ENCODE measurements at regions not wholly inside any gene's neighbourhood (a gene's known extent, or its start where the extent isn't known, plus 50 kb on each side); places are given as distances from the start of the nearest gene placed in this dataset.

GRCh38 chr6:15032015-15032414 is 213.9 kb upstream of the JARID2 start:
- intact Hi-C loops (cut with micrococcal nuclease): no loop called here
- Histone ChIP-seq H3K36me3 (ENCODE audit: control insufficient read depth, insufficient read depth, low read length) (no peaks in the 10 kb centered on the region), H3K27me3 (ENCODE audit: control insufficient read depth, insufficient read depth, low read length) (no peaks in the 10 kb centered on the region), H3K9me3 (ENCODE audit: control insufficient read depth, insufficient read depth, low read length) (no peaks in the 10 kb centered on the region), H3K4me1 (ENCODE audit: control insufficient read depth, insufficient read depth, low read length) (no peaks in the 10 kb centered on the region), H3K4me3 (ENCODE audit: low read length) (no peak overlapping the region), H3K27ac (ENCODE audit: low read length) (no peak overlapping the region)
- ATAC-seq (peak in 1 of 3 donors; percentile 42), DNase-seq (no peak)
- no peaks in the 10 kb centered on the region for H3K36me3 Mint-ChIP-seq
- H3K9me3 Mint-ChIP-seq: no peaks in the 10 kb centered on the region
- WGBS (ENCODE audit: insufficient coverage): no CpG with 5 or more reads among the region's 2 CpGs
- H3K27me3 Mint-ChIP-seq (ENCODE audit: low read depth in 2 of 2): no peaks in the 10 kb centered on the region
- no peak overlapping the region for H3K4me3 Mint-ChIP-seq
- TF ChIP-seq CTCF (IDR thresholded peaks at IDR 0.05): no peak
- peaks cover 0 to 7% of the 10 kb centered on the region in 2 donors for H3K4me1 Mint-ChIP-seq
- no peak overlapping the region for H3K27ac Mint-ChIP-seq

- Mint-ChIP-seq H3K4me1 (peaks cover 0 to 7% of the 10 kb centered on the region in 2 donors), H3K36me3 (no peaks in the 10 kb centered on the region), H3K9me3 (no peaks in the 10 kb centered on the region), H3K4me3 (no peak overlapping the region), H3K27me3 (ENCODE audit: low read depth in 2 of 2) (no peaks in the 10 kb centered on the region), H3K27ac (no peak overlapping the region)
- 86% methylated on average over 10 of the region's 10 CpGs for WGBS (ENCODE audit: insufficient coverage)
- intact Hi-C loops (cut with micrococcal nuclease): no loop called here
- H3K4me1 ChIP-seq (ENCODE audit: control insufficient read depth, insufficient read depth, low read length): no peaks in the 10 kb centered on the region
- H3K27ac ChIP-seq (ENCODE audit: low read length): no peak overlapping the region
- no peak for DNase-seq
- H3K36me3 ChIP-seq (ENCODE audit: control insufficient read depth, insufficient read depth, low read length): no peaks in the 10 kb centered on the region
- H3K9me3 ChIP-seq (ENCODE audit: control insufficient read depth, insufficient read depth, low read length): no peaks in the 10 kb centered on the region
- no peak for ATAC-seq
- H3K4me3 ChIP-seq (ENCODE audit: low read length): no peak overlapping the region
- H3K27me3 ChIP-seq (ENCODE audit: control insufficient read depth, insufficient read depth, low read length): no peaks in the 10 kb centered on the region
- TF ChIP-seq CTCF (IDR thresholded peaks at IDR 0.05): no peak
Observed at GRCh38 chr6:15033850-15034203, 212.0 kb upstream of the JARID2 start.

GRCh38 chr6:15036690-15037245 is 209.1 kb upstream of the JARID2 start:
- no peaks in the 10 kb centered on the region for H3K27me3 ChIP-seq (ENCODE audit: control insufficient read depth, insufficient read depth, low read length)
- peak in 1 of 3 donors; percentile 21 for ATAC-seq
- Mint-ChIP-seq H3K36me3 (no peaks in the 10 kb centered on the region), H3K4me1 (peaks cover 0 to 2% of the 10 kb centered on the region in 2 donors), H3K27ac (no peak overlapping the region), H3K9me3 (no peaks in the 10 kb centered on the region), H3K4me3 (no peak overlapping the region), H3K27me3 (ENCODE audit: low read depth in 2 of 2) (no peaks in the 10 kb centered on the region)
- no peak for DNase-seq
- intact Hi-C loops (cut with micrococcal nuclease): no loop called here
- no peak for TF ChIP-seq CTCF (IDR thresholded peaks at IDR 0.05)
- WGBS (ENCODE audit: insufficient coverage): 84% methylated on average over 10 of the region's 10 CpGs
- H3K9me3 ChIP-seq (ENCODE audit: control insufficient read depth, insufficient read depth, low read length): no peaks in the 10 kb centered on the region
- H3K4me1 ChIP-seq (ENCODE audit: control insufficient read depth, insufficient read depth, low read length): no peaks in the 10 kb centered on the region
- no peak overlapping the region for H3K27ac ChIP-seq (ENCODE audit: low read length)
- no peaks in the 10 kb centered on the region for H3K36me3 ChIP-seq (ENCODE audit: control insufficient read depth, insufficient read depth, low read length)
- H3K4me3 ChIP-seq (ENCODE audit: low read length): no peak overlapping the region

GRCh38 chr6:15037253-15037652 is 208.6 kb upstream of the JARID2 start:
- H3K9me3 Mint-ChIP-seq: no peaks in the 10 kb centered on the region
- H3K27ac ChIP-seq (ENCODE audit: low read length): no peak overlapping the region
- no peaks in the 10 kb centered on the region for H3K36me3 Mint-ChIP-seq
- H3K9me3 ChIP-seq (ENCODE audit: control insufficient read depth, insufficient read depth, low read length): no peaks in the 10 kb centered on the region
- TF ChIP-seq CTCF (IDR thresholded peaks at IDR 0.05): no peak
- no peak overlapping the region for H3K4me3 Mint-ChIP-seq
- H3K4me1 ChIP-seq (ENCODE audit: control insufficient read depth, insufficient read depth, low read length): no peaks in the 10 kb centered on the region
- H3K27me3 Mint-ChIP-seq (ENCODE audit: low read depth in 2 of 2): no peaks in the 10 kb centered on the region
- ATAC-seq (no peak), DNase-seq (no peak)
- 91% methylated on average over 5 of the region's 5 CpGs for WGBS (ENCODE audit: insufficient coverage)
- intact Hi-C loops (cut with micrococcal nuclease): no loop called here
- H3K4me3 ChIP-seq (ENCODE audit: low read length): no peak overlapping the region
- no peak overlapping the region for H3K27ac Mint-ChIP-seq
- no peaks in the 10 kb centered on the region for H3K36me3 ChIP-seq (ENCODE audit: control insufficient read depth, insufficient read depth, low read length)
- H3K4me1 Mint-ChIP-seq: no peaks in the 10 kb centered on the region
- H3K27me3 ChIP-seq (ENCODE audit: control insufficient read depth, insufficient read depth, low read length): no peaks in the 10 kb centered on the region
